Left ventricle myocardium inferior (tissue), 1 donor: ENCODE measurements at regions not wholly inside any gene's neighbourhood (a gene's known extent, or its start where the extent isn't known, plus 50 kb on each side); places are given as distances from the start of the nearest gene placed in this dataset.

ENCODE experiments used
- DNase-seq: peaks from one replicate; pipeline ENCODE4 v3.0.0-alpha.2; 2020
- H3K27ac ChIP-seq: fragments of 200-600 bp; replicated peaks from 2 replicates; pipeline ENCODE4 v1.8.0; 2021
- H3K27me3 ChIP-seq: fragments of 200-600 bp; 2 replicates; pipeline ENCODE4 v1.8.0; 2021; ENCODE audit warnings: low read depth
- H3K36me3 ChIP-seq: fragments of 200-600 bp; 2 replicates; pipeline ENCODE4 v1.8.0; 2021
- H3K4me1 ChIP-seq: fragments of 200-600 bp; 2 replicates; pipeline ENCODE4 v1.8.0; 2021
- H3K4me3 ChIP-seq: fragments of 200-600 bp; 2 replicates; pipeline ENCODE4 v1.8.0; 2021; ENCODE audit warnings: mild to moderate bottlenecking, moderate library complexity
- H3K9me3 ChIP-seq: fragments of 200-600 bp; replicated peaks from 2 replicates; pipeline ENCODE4 v1.8.0; 2021
- intact Hi-C: fragments of 100-400 bp; cut with micrococcal nuclease; formaldehyde crosslinking; loops from one replicate; pipeline ENCODE4 v1.11.0; 2022
- TF ChIP-seq, protein P1 (sequence below): fragments of 200-600 bp; IDR thresholded peaks from 2 replicates; pipeline ENCODE4 v1.8.0; 2021; ENCODE audit warnings: antibody characterized with exemption, mild to moderate bottlenecking, borderline replicate concordance
- donor health status: DM: no; HTN: yes; CAD: no; lungs with severe emphysema.

DNA sequence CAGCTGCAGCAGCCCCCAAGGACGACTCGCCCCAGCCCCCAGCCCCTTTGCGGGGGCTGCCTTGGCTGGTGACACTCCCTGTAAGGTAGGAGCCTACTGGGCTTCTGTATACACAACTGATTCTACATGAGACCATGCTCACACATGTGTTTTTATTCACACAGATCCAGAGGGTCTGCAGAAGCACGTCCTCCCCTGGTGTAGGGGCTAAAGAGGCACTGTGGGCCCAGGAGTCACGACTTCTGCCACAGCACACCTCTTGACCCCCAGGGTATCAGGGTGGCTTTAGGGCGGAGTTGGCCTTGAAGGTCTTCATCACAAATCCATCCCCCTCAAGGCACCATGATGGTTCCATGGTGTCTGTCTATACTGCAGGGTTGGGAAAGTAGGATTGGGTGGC is 931.2 kb downstream of the TBC1D22A start:
- intact Hi-C loops = no loop called here
- no peak overlapping the region for H3K4me3 ChIP-seq
- no peaks in the 10 kb centered on the region for H3K4me1 ChIP-seq
- no peak for DNase-seq
- H3K27me3 ChIP-seq = peaks cover 34% of the 10 kb centered on the region
- TF ChIP-seq, protein P1, sequence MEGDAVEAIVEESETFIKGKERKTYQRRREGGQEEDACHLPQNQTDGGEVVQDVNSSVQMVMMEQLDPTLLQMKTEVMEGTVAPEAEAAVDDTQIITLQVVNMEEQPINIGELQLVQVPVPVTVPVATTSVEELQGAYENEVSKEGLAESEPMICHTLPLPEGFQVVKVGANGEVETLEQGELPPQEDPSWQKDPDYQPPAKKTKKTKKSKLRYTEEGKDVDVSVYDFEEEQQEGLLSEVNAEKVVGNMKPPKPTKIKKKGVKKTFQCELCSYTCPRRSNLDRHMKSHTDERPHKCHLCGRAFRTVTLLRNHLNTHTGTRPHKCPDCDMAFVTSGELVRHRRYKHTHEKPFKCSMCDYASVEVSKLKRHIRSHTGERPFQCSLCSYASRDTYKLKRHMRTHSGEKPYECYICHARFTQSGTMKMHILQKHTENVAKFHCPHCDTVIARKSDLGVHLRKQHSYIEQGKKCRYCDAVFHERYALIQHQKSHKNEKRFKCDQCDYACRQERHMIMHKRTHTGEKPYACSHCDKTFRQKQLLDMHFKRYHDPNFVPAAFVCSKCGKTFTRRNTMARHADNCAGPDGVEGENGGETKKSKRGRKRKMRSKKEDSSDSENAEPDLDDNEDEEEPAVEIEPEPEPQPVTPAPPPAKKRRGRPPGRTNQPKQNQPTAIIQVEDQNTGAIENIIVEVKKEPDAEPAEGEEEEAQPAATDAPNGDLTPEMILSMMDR = no peak
- H3K36me3 ChIP-seq = no peaks in the 10 kb centered on the region
- no peak overlapping the region for H3K27ac ChIP-seq
- no peaks in the 10 kb centered on the region for H3K9me3 ChIP-seq

GRCh38 chr22:47692811-47693210 is 930.4 kb downstream of the TBC1D22A start:
- H3K36me3 ChIP-seq = no peaks in the 10 kb centered on the region
- intact Hi-C loops = no loop called here
- TF ChIP-seq, protein P1 = no peak
- no peak overlapping the region for H3K4me3 ChIP-seq
- no peaks in the 10 kb centered on the region for H3K4me1 ChIP-seq
- H3K27me3 ChIP-seq = peaks cover 40% of the 10 kb centered on the region
- no peak overlapping the region for H3K27ac ChIP-seq
- no peak for DNase-seq
- no peaks in the 10 kb centered on the region for H3K9me3 ChIP-seq

- DNase-seq = no peak
- Histone ChIP-seq H3K27ac (no peak overlapping the region), H3K4me1 (no peaks in the 10 kb centered on the region), H3K9me3 (no peaks in the 10 kb centered on the region), H3K36me3 (no peaks in the 10 kb centered on the region), H3K4me3 (no peak overlapping the region), H3K27me3 (peaks cover 34% of the 10 kb centered on the region)
- intact Hi-C loops = no loop called here
- TF ChIP-seq, protein P1 = no peak
Measured at GRCh38 chr22:47691152-47691895, 928.9 kb downstream of the TBC1D22A start.

- H3K27me3 ChIP-seq = peaks cover 41% of the 10 kb centered on the region
- TF ChIP-seq, protein P1 = no peak
- no peaks in the 10 kb centered on the region for H3K9me3 ChIP-seq
- no peak overlapping the region for H3K27ac ChIP-seq
- no peaks in the 10 kb centered on the region for H3K36me3 ChIP-seq
- intact Hi-C loops = no loop called here
- no peaks in the 10 kb centered on the region for H3K4me1 ChIP-seq
- no peak overlapping the region for H3K4me3 ChIP-seq
- no peak for DNase-seq
Measured at GRCh38 chr22:47690586-47690985, 928.1 kb downstream of the TBC1D22A start.

DNA sequence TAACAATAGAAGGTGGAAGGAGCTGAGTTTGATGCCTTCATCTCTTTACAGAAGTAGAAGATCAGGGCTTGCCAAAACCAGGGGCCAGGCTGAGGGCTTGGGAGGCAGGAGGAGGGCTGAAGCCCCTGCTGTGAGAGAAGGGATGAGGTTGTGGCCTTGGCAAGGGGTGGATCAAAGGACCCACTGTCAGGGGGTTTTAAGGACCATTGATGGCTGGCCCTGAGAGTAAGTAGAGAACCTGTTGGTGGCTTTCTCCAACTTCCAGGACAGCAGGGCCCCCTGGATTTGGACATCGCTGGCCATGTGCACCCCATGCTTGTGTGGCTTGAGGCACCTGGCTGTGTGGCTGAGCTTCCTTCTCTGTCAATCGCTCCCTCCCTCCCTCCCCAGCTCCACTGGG is 927.7 kb downstream of the TBC1D22A start:
- intact Hi-C loops = no loop called here
- Histone ChIP-seq H3K36me3 (no peaks in the 10 kb centered on the region), H3K27me3 (peaks cover 42% of the 10 kb centered on the region), H3K27ac (no peak overlapping the region), H3K4me3 (no peak overlapping the region), H3K4me1 (no peaks in the 10 kb centered on the region), H3K9me3 (peaks cover under 1% of the 10 kb centered on the region)
- TF ChIP-seq, protein P1 = no peak
- DNase-seq = no peak
